Calu3 (cell line): ENCODE measurements at regions not wholly inside any gene's neighbourhood (a gene's known extent, or its start where the extent isn't known, plus 50 kb on each side); places are given as distances from the start of the nearest gene placed in this dataset.
"Not testable (repeated sequence)": the region's sequence is repeated elsewhere in the genome, so short reads cannot be mapped to it uniquely, and the experiment has no call there.

Experiments used
- BruUV-seq: library from RNA; stranded (reverse); fragments of 400-500 nt; replicated peaks from 2 replicates; lab custom pipeline; 2021; lab: Mats Ljungman, UMichigan
- CTCF ChIA-PET: fragments of 300-600 bp; sonication (Branson Sonifier 250); formaldehyde crosslinking; loops from one replicate; lab custom pipeline; 2022; ENCODE audit warnings: antibody characterized with exemption; lab: Charles Lee
- DNase-seq: peaks from one replicate; pipeline ENCODE4 v3.0.0; 2022
- H3K27ac Mint-ChIP-seq: one replicate; pipeline ENCODE4 v1.8.0; 2022; ENCODE audit warnings: mixed read lengths; ENCODE audit not compliant: unreplicated experiment
- H3K27me3 Mint-ChIP-seq: one replicate; pipeline ENCODE4 v1.8.0; 2022; ENCODE audit warnings: mixed read lengths; ENCODE audit not compliant: unreplicated experiment
- H3K36me3 Mint-ChIP-seq: one replicate; pipeline ENCODE4 v1.8.0; 2022; ENCODE audit warnings: mild to moderate bottlenecking, moderate library complexity, mixed read lengths; ENCODE audit not compliant: insufficient read depth, unreplicated experiment
- H3K4me1 Mint-ChIP-seq: one replicate; pipeline ENCODE4 v1.8.0; 2022; ENCODE audit warnings: mild to moderate bottlenecking, low read depth, mixed read lengths; ENCODE audit not compliant: unreplicated experiment
- H3K4me3 Mint-ChIP-seq: one replicate; pipeline ENCODE4 v1.8.0; 2022; ENCODE audit warnings: mild to moderate bottlenecking, low read depth, moderate library complexity, mixed read lengths; ENCODE audit not compliant: unreplicated experiment
- H3K9me3 Mint-ChIP-seq: one replicate; pipeline ENCODE4 v1.8.0; 2022; ENCODE audit warnings: low read depth, mixed read lengths; ENCODE audit not compliant: unreplicated experiment
- CTCF ChIP-seq: fragments of 200-600 bp; IDR thresholded peaks from one replicate; pipeline ENCODE4 v1.8.0; 2022; ENCODE audit warnings: antibody characterized with exemption; ENCODE audit not compliant: unreplicated experiment
- intact Hi-C: fragments of 100-400 bp; cut with micrococcal nuclease; formaldehyde crosslinking; loops from one replicate; pipeline ENCODE4 v1.10.0; 2022; ENCODE audit not compliant: unreplicated experiment

DNA sequence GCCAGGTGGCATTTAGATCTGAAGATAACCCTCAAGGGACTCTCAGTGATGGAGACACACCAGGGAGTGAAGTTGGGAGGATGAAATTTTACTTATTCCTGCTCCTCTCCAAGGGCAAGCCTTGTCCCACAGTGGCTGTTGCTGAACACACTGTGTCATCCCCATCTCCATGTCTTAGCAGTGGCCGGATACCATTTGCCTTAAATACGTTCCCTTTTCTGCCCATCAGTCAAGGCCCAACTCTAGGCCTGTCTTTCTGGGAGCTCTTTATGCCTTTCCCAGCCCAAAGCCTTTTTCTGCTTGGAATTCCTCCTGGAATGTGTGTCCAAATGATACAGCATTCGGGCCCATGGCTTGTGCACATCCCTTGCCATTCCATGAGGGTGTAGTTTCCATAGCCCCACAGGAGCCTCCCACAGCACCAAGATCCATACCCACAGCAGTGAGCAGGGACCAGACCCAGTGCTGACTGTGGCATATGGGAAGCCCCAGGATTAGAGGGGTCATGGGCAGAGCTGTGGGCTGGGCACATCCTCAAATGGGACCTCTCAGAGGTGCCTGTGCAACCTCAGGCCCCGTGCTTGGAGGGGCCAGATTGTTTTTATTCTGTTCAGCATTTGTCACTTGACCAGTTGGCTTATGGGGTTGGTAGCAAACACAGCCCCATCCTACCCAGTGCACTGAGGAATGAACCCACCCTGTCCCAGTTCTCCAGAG, 63.7 kb upstream of the PRR23C start:
- intact Hi-C loops, result loop anchor here (5.0 kb wide), 1 partner anchor 166 kb away; no protein-coding TSS in a partner anchor

DNA sequence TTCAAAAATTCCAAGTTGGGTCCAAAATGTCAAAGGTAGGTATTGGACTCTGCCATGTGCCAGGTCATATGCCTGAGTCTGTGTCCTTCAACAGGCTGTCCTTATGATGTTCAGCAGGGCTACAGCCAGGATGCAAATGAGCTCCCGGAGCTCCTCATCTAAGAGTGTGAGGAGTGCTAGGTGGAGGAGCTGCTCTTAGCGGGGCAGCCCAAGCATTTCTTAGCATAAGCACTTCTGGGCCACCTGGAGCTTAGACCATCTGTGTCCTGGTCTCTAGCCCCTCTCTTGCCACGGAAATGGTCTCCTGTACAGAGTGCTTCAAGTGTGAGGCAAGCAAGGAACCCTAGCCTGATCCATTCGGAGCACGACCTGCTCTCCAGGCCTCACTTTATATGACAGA, 64.6 kb upstream of the PRR23C start:
- no TSS peak for BruUV-seq
- Mint-ChIP-seq H3K9me3 (no peaks in the 10 kb centered on the region), H3K36me3 (peaks cover 8% of the 10 kb centered on the region), H3K27ac (no peak overlapping the region), H3K4me3 (no peak overlapping the region), H3K4me1 (no peaks in the 10 kb centered on the region), H3K27me3 (peaks cover 46% of the 10 kb centered on the region)
- TF ChIP-seq CTCF, result no peak
- no peak for DNase-seq
- CTCF ChIA-PET, result interaction anchor here (1.4 kb wide), 1 partner anchor 220 kb away, joined by 4 read pairs; no protein-coding TSS in a partner anchor
- intact Hi-C loops, result loop anchor here (5.0 kb wide), 1 partner anchor 167 kb away; no protein-coding TSS in a partner anchor

More for the DNA sequence above, 63.7 kb upstream of the PRR23C start:
- Mint-ChIP-seq H3K27me3 (peaks cover 52% of the 10 kb centered on the region), H3K4me1 (no peaks in the 10 kb centered on the region), H3K4me3 (no peak overlapping the region), H3K36me3 (peaks cover 4% of the 10 kb centered on the region), H3K9me3 (no peaks in the 10 kb centered on the region), H3K27ac (no peak overlapping the region)
- DNase-seq, result no peak
- no TSS peak for BruUV-seq
- CTCF ChIA-PET, result interaction anchor here (1.4 kb wide), 1 partner anchor 220 kb away, joined by 4 read pairs; no protein-coding TSS in a partner anchor
- no peak for TF ChIP-seq CTCF

DNA sequence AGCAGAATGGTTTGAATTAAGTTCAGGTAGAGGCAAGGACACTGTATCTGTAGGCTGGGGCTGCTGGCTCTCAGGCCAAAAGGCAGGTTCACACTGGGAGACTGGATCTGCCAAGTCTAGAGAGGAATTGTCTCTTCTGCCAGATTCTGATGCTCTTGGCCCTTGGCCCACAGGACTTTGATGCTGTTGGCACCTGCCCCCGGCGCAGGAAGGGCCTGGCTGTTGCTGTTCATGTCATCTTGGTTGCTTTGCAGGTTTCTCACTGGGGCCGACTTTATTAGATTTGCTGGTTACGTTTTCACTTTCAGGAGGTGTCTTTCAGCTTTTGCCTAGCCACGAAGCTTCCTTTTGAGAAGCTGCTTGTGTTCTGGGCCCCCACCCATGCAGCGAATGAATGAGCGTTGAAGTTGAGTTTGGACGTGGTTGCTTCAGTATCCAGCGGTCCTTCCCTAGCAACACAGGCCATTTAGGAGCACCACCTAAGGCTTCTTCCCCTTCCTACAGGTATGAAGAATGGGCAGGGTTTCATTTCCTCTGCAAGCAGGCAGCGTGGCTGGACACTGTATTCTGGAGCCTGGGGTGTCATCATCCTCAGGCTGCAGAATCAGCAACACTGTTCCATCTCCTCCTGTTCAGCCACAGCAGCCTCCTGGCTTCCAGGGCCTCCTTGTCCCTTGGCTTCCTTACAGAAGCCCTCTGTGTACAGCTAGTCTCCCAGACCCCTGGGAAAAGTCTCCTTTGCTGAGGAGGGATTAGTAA, 65.6 kb upstream of the PRR23C start:
- intact Hi-C loops, result no loop called here
- H3K9me3 Mint-ChIP-seq, result no peaks in the 10 kb centered on the region
- no peak overlapping the region for H3K4me3 Mint-ChIP-seq
- DNase-seq, result no peak
- TF ChIP-seq CTCF, result no peak
- CTCF ChIA-PET, result interaction anchor here (0.7 to 3.6 kb wide), 5 partner anchors 11 to 244 kb away, joined by 3 to 26 read pairs (median 9); no protein-coding TSS in a partner anchor
- H3K27ac Mint-ChIP-seq, result no peak overlapping the region
- H3K4me1 Mint-ChIP-seq, result no peaks in the 10 kb centered on the region
- peaks cover 8% of the 10 kb centered on the region for H3K36me3 Mint-ChIP-seq
- peaks cover 46% of the 10 kb centered on the region for H3K27me3 Mint-ChIP-seq
- no TSS peak for BruUV-seq

GRCh38 chr3:139110929-139111328, 66.2 kb upstream of the PRR23C start:
- peaks cover 43% of the 10 kb centered on the region for H3K27me3 Mint-ChIP-seq
- DNase-seq, H3K4me3 Mint-ChIP-seq, H3K4me1 Mint-ChIP-seq, intact Hi-C loops, BruUV-seq, H3K36me3 Mint-ChIP-seq, H3K27ac Mint-ChIP-seq, H3K9me3 Mint-ChIP-seq: not testable (repeated sequence)
- CTCF ChIA-PET, result interaction anchor here (0.7 to 3.6 kb wide), 6 partner anchors 11 to 243 kb away, joined by 3 to 74 read pairs (median 12); no protein-coding TSS in a partner anchor
